ENCODE measurements at regions not wholly inside any gene's neighbourhood (a gene's known extent, or its start where the extent isn't known, plus 50 kb on each side); places are given as distances from the start of the nearest gene placed in this dataset.

DNA sequence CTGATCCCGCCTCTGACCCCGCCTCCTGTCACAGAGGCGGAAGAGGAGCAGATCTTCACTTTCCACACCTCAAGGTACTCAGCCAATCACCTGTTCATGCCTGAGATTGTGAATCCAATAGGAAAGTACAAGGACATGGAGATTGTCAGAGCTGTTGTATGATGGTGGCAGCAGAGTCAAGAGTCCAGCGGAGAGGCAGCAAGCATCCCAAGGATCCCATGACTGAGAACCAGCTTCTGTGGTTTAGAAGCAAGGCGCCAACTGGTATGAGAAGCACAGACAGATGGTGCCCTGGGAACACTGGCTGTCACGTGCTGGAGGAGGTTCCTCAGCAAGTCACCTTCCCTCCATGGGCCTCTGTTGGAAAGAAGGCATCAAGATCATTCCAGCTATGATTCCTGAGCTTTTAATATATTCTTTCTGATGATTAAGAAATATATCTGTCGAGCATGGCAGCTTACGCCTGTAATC is 93.9 kb downstream of the CPN2 start:
- Histone ChIP-seq H3K9me2 (ENCODE audit: insufficient read depth, low read length) (no peaks in the 10 kb centered on the region), H4K20me1 (ENCODE audit: insufficient read depth, low read length) (no peaks in the 10 kb centered on the region), H3K4me2 (ENCODE audit: low read length) (no peak overlapping the region), H3K4me1 (ENCODE audit: insufficient read depth, low read length, poor library complexity, severe bottlenecking) (peaks cover 6% of the 10 kb centered on the region), H3K79me2 (ENCODE audit: insufficient read depth, low read depth, low read length) (no peaks in the 10 kb centered on the region), H3K4me3 (ENCODE audit: low read depth, low read length, poor library complexity, severe bottlenecking) (no peak overlapping the region), H3K9me3 (ENCODE audit: low read length) (peaks cover 9% of the 10 kb centered on the region), H3K36me3 (ENCODE audit: insufficient read depth, low read length) (no peaks in the 10 kb centered on the region), H2AFZ (ENCODE audit: low read length) (0 out of 2 replicates have a peak overlapping the region, but pooled peaks have one; percentile 9), H3K27ac (ENCODE audit: low read depth, low read length, poor library complexity, severe bottlenecking) (no peak overlapping the region)
- ChIA-PET POLR2A (no interaction called here), CTCF (ENCODE audit: unreplicated experiment) (no interaction called here)
- TF ChIP-seq, protein P1, sequence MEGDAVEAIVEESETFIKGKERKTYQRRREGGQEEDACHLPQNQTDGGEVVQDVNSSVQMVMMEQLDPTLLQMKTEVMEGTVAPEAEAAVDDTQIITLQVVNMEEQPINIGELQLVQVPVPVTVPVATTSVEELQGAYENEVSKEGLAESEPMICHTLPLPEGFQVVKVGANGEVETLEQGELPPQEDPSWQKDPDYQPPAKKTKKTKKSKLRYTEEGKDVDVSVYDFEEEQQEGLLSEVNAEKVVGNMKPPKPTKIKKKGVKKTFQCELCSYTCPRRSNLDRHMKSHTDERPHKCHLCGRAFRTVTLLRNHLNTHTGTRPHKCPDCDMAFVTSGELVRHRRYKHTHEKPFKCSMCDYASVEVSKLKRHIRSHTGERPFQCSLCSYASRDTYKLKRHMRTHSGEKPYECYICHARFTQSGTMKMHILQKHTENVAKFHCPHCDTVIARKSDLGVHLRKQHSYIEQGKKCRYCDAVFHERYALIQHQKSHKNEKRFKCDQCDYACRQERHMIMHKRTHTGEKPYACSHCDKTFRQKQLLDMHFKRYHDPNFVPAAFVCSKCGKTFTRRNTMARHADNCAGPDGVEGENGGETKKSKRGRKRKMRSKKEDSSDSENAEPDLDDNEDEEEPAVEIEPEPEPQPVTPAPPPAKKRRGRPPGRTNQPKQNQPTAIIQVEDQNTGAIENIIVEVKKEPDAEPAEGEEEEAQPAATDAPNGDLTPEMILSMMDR (conservative IDR thresholded peaks at IDR 0.05; ENCODE audit: low read length): no peak
- no peak for TF ChIP-seq EZH2phosphoT487 (IDR thresholded peaks at IDR 0.05; ENCODE audit: borderline replicate concordance, low read depth, low read length)
- BruUV-seq (replicated peaks): no TSS peak
- no peak for DNase-seq (ENCODE audit: low spot score)
- intact Hi-C loops (cut with micrococcal nuclease; ENCODE audit: unreplicated experiment): no loop called here

DNA sequence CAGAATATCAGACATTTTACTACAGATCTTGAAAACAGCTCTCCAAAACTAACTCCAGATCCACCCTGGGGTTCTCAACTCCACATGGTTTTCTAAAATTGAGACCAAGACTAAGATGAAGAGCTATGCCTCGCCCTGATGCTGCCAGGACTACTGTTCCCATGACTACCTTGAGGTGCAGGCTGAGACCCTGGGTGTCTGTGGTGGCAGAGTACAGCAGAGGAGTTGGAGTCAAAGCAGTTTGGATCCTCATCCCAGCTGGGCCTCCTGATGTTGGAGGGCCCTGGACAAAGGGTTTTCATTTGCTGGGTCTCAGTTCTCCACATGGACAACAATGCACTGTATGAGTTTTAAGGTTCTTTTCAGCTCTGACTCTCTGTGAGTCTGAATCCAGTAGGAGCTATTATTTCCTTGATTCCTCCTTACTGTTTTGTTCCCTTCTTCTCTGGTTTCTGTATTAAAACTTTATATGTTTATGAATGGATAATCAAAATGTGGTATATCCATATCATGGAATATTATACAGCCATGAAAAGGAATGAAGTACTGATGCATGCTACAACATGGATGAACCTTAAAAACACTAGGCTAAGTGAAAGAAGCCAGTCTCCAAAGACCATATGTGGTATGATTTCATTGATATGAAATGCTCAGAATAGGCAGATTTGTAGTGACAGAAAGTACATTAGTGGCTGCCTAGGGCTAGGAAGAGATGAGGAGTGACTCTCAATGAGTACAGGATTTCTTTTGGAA is 93.0 kb downstream of the CPN2 start:
- Histone ChIP-seq H3K9me2 (ENCODE audit: insufficient read depth, low read length) (no peaks in the 10 kb centered on the region), H3K4me1 (ENCODE audit: insufficient read depth, low read length, poor library complexity, severe bottlenecking) (peaks cover 6% of the 10 kb centered on the region), H3K36me3 (ENCODE audit: insufficient read depth, low read length) (no peaks in the 10 kb centered on the region), H3K9me3 (ENCODE audit: low read length) (peaks cover 9% of the 10 kb centered on the region), H3K4me2 (ENCODE audit: low read length) (no peak overlapping the region), H3K27ac (ENCODE audit: low read depth, low read length, poor library complexity, severe bottlenecking) (no peak overlapping the region), H3K4me3 (ENCODE audit: low read depth, low read length, poor library complexity, severe bottlenecking) (no peak overlapping the region), H3K79me2 (ENCODE audit: insufficient read depth, low read depth, low read length) (no peaks in the 10 kb centered on the region), H4K20me1 (ENCODE audit: insufficient read depth, low read length) (no peaks in the 10 kb centered on the region), H2AFZ (ENCODE audit: low read length) (no peak overlapping the region)
- ChIA-PET POLR2A (no interaction called here), CTCF (ENCODE audit: unreplicated experiment) (no interaction called here)
- BruUV-seq (replicated peaks): no TSS peak
- intact Hi-C loops (cut with micrococcal nuclease; ENCODE audit: unreplicated experiment): no loop called here
- TF ChIP-seq EZH2phosphoT487 (IDR thresholded peaks at IDR 0.05; ENCODE audit: borderline replicate concordance, low read depth, low read length): no peak
- TF ChIP-seq, protein P1 (conservative IDR thresholded peaks at IDR 0.05; ENCODE audit: low read length): no peak
- no peak for DNase-seq (ENCODE audit: low spot score)
